Mononuclear cell (primary cell): ENCODE measurements at regions not wholly inside any gene's neighbourhood (a gene's known extent, or its start where the extent isn't known, plus 50 kb on each side); places are given as distances from the start of the nearest gene placed in this dataset.

ENCODE experiments used
- H3K27me3 ChIP-seq: 2 replicates; pipeline ENCODE4 v1.6.0; 2011; ENCODE audit warnings: low read length, control low read depth; ENCODE audit not compliant: insufficient read depth
- H3K4me1 ChIP-seq: 2 replicates; pipeline ENCODE4 v1.5.1; 2011; ENCODE audit warnings: mild to moderate bottlenecking, low read length, control low read depth; ENCODE audit not compliant: insufficient read depth
- H3K4me3 ChIP-seq: 2 replicates; pipeline ENCODE4 v1.5.1; 2011; ENCODE audit warnings: mild to moderate bottlenecking, low read length, moderate library complexity
- H3K9me3 ChIP-seq: 2 replicates; pipeline ENCODE4 v1.5.1; 2011; ENCODE audit warnings: low read depth, mild to moderate bottlenecking, control low read depth, low read length

DNA sequence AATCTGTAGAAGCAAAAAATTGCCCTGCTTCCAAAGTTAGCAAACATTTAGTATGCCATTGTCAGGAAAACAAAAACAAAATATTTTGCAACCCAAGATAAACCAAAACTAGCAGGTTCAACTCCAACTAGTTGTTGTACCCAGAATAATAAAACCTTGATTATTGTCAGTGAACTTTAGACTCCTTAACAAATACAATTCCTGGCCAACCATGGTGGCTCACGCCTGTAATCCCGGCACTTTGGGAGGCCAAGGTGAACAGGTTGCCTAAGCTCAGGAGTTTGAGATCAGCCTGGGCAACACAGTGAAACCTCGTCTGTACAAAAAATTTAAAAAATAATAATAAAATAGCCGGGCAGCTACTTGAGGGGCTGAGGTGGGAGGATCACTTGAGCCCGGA lies 53.6 kb upstream of the EPCAM start:
- Histone ChIP-seq H3K4me1 (peaks cover 21% of the 10 kb centered on the region), H3K4me3 (no peak overlapping the region), H3K9me3 (no peaks in the 10 kb centered on the region), H3K27me3 (no peaks in the 10 kb centered on the region)

DNA sequence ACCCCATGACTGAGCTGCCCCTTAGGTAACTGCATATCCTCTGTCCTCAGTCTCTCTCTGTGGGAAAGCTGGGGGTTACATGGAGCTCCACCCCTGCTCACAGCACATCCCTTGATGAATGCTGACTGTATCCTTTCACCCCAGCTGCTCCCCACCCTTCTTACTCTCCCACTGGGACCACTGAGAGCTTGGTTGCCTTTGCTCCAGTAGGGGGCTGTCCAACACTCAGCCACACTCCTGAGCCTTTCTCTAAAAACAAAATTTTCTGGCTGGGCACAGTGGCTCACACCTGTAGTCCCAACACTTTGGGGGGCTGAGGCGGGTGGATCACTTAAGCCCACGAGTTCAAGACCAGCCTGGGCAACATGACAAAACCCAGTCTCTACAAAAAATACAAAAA lies 55.4 kb upstream of the EPCAM start:
- Histone ChIP-seq H3K4me1 (peaks cover 38% of the 10 kb centered on the region), H3K9me3 (no peaks in the 10 kb centered on the region), H3K27me3 (no peaks in the 10 kb centered on the region), H3K4me3 (no peak overlapping the region)

- no peak overlapping the region for H3K4me3 ChIP-seq
- H3K9me3 ChIP-seq: no peaks in the 10 kb centered on the region
- H3K27me3 ChIP-seq: no peaks in the 10 kb centered on the region
- peaks cover 43% of the 10 kb centered on the region for H3K4me1 ChIP-seq
Observed at GRCh38 chr2:47313141-47313691, 55.9 kb upstream of the EPCAM start.

DNA sequence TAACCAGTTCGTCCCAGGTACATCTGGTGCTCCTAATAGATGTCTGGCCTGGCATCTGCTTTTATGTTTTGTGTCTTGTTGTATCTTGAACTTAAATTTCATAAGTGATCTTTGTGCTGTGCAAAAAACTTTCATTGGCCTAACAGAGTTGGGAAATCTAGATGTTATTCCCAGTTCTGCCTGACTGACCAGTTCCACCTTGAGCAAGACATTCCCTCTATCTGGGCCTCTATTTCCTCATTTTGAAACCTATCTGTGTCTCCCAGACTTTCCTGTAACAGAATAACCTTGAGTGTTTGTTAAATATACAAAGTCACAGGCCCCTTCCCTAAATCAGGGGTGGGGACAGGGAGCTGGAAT lies 56.6 kb upstream of the EPCAM start:
- Histone ChIP-seq H3K4me3 (no peak overlapping the region), H3K9me3 (no peaks in the 10 kb centered on the region), H3K27me3 (no peaks in the 10 kb centered on the region), H3K4me1 (peaks cover 51% of the 10 kb centered on the region)

DNA sequence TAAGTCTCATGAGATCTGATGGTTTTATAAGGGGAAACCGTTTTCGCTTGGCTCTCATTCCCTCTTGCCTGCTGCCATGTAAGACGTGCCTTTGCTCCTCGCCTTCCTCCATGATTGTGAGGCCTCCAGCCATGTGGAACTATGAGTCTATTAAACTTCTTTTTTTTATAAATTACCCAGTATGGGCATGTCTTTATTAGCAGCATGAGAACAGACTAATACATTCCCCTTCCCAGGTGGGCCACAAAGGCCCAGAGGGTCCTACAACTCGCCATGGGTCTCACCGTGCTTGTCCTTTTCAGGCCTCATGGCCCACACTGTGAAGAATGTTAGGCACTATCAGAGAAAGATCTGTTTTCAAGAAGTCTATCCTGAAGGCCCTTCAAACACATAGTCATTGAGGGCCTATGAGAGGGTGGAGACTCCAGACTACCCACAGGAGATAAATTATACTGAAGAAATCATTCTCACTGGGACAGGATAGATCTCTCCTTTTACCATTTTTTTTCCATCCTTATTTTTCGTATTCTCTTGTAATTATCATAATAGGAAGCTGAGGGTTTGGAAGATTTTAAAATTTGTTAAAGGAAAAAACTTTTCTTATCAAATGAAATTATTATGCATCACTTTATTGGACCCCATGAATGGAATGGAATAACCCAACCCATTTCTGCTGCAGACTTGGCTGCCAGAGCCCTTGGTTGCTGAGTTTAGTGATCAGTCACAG lies 57.2 kb upstream of the EPCAM start:
- Histone ChIP-seq H3K9me3 (no peaks in the 10 kb centered on the region), H3K4me3 (no peak overlapping the region), H3K4me1 (peaks cover 55% of the 10 kb centered on the region), H3K27me3 (no peaks in the 10 kb centered on the region)

- H3K27me3 ChIP-seq: no peaks in the 10 kb centered on the region
- no peak overlapping the region for H3K4me3 ChIP-seq
- H3K4me1 ChIP-seq: peaks cover 61% of the 10 kb centered on the region
- no peaks in the 10 kb centered on the region for H3K9me3 ChIP-seq
Observed at GRCh38 chr2:47310801-47311560, 58.1 kb upstream of the EPCAM start.

DNA sequence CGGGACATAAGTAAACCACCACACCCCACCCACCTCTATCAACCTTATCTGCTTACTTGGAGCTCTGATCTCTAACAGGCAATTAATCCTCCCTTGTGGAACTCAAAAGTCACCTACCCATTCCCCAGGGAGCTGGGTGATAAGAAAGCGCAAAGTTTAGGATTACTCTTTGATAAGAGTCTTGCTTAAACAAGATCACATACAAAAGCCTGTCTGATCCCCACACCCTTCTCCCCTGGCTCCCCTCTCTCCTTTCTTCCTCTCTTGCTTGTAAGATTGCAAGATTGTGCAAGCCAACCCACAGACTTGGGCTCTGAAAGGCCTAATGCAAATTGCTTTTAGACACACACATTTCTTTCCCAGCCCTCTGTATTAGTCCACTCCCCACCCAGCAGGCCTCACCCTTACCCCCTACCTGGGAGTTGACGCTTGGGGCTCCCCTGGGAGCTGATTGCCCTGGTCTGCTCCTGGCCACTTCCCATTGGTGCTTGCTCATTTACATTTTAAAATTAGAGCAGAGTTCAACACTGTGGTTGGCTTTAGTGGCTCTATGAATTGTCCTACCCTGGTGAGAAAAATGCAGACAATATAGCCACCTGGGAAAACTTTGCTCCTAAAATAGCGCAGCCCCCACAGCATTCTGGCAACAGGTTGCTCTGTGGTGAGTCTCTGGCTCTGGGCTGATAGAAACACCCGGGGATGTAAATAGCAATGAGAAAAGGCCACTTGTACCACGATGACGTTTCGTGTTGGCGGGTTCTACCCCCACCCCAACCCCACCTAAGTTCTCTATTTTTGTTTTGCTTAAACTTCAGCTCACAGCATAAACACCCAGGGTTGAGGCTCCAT lies 58.9 kb upstream of the EPCAM start:
- H3K4me1 ChIP-seq: peaks cover 61% of the 10 kb centered on the region
- no peaks in the 10 kb centered on the region for H3K9me3 ChIP-seq
- H3K4me3 ChIP-seq: no peak overlapping the region
- H3K27me3 ChIP-seq: no peaks in the 10 kb centered on the region

GRCh38 chr2:47309472-47309951 lies 59.6 kb upstream of the EPCAM start:
- H3K27me3 ChIP-seq: no peaks in the 10 kb centered on the region
- H3K9me3 ChIP-seq: no peaks in the 10 kb centered on the region
- H3K4me3 ChIP-seq: no peak overlapping the region
- H3K4me1 ChIP-seq: peaks cover 63% of the 10 kb centered on the region

DNA sequence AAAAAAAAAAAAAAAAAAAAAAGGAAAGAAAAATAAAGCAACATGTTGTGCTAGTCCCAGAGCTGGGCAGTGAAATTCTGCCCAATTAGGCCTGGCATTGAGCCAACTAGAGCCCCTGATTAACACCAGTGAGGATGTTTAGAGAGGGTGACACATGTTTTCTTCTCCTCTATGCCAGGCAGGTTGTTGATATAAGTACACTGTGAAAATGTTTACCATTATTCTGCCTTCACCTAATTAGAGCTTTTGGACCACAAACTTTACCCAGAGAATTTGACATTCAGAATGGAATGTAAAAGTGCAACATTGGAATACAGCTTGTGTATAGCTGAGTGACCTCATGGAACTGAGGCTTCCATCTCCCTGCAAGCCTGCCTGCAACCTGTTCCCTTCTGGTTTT lies 62.0 kb upstream of the EPCAM start:
- Histone ChIP-seq H3K9me3 (no peaks in the 10 kb centered on the region), H3K27me3 (no peaks in the 10 kb centered on the region), H3K4me3 (no peak overlapping the region), H3K4me1 (peaks cover 83% of the 10 kb centered on the region)

GRCh38 chr2:47304654-47305053 lies 64.5 kb upstream of the EPCAM start:
- Histone ChIP-seq H3K4me1 (peaks cover 83% of the 10 kb centered on the region), H3K4me3 (no peak overlapping the region), H3K27me3 (no peaks in the 10 kb centered on the region), H3K9me3 (no peaks in the 10 kb centered on the region)

- no peaks in the 10 kb centered on the region for H3K9me3 ChIP-seq
- H3K27me3 ChIP-seq: no peaks in the 10 kb centered on the region
- H3K4me1 ChIP-seq: peaks cover 83% of the 10 kb centered on the region
- no peak overlapping the region for H3K4me3 ChIP-seq
Observed at GRCh38 chr2:47303341-47304148, 65.6 kb upstream of the EPCAM start.

- Histone ChIP-seq H3K4me1 (peaks cover 83% of the 10 kb centered on the region), H3K4me3 (no peak overlapping the region), H3K9me3 (no peaks in the 10 kb centered on the region), H3K27me3 (no peaks in the 10 kb centered on the region)
Observed at GRCh38 chr2:47302308-47302707, 66.8 kb upstream of the EPCAM start.

DNA sequence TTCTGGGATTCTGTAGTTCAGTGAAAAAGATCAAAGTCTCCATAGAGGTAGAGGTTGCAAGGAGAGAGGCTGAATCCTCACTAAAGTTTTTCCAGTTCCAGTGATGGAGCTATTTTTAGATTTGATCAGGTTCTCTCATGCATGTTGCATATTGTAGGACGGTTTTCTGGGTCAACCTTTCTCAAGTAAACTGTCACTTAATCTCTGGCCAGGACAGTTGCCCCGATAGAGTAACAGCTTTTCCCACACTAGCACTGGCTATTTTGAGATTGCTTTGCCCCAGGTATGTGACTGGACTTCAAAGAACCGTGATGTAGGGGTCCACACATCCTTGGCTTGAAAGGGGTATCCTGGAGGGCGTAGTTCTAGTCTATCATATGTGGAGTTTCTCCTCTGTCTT lies 67.4 kb upstream of the EPCAM start:
- peaks cover 83% of the 10 kb centered on the region for H3K4me1 ChIP-seq
- no peaks in the 10 kb centered on the region for H3K9me3 ChIP-seq
- no peak overlapping the region for H3K4me3 ChIP-seq
- no peaks in the 10 kb centered on the region for H3K27me3 ChIP-seq

GRCh38 chr2:47301277-47301618 lies 67.9 kb upstream of the EPCAM start:
- Histone ChIP-seq H3K4me3 (no peak overlapping the region), H3K27me3 (no peaks in the 10 kb centered on the region), H3K4me1 (peaks cover 85% of the 10 kb centered on the region)

More at GRCh38 chr2:47301277-47301618, 67.9 kb upstream of the EPCAM start:
- no peaks in the 10 kb centered on the region for H3K9me3 ChIP-seq
